T-helper 1 cell treated with Interleukin-12 subunit alpha and Interleukin-12 subunit beta and Interleukin-4 antibody, amounts not matched to agents 30 ng/mL and 1 ng/mL, for 36 hours (primary cell): ENCODE measurements at regions not wholly inside any gene's neighbourhood (a gene's known extent, or its start where the extent isn't known, plus 50 kb on each side); places are given as distances from the start of the nearest gene placed in this dataset.

ENCODE experiments used
- intact Hi-C: fragments of 100-400 bp; cut with micrococcal nuclease; formaldehyde crosslinking; loops from one replicate; pipeline ENCODE4 v1.15.1; 2024

DNA sequence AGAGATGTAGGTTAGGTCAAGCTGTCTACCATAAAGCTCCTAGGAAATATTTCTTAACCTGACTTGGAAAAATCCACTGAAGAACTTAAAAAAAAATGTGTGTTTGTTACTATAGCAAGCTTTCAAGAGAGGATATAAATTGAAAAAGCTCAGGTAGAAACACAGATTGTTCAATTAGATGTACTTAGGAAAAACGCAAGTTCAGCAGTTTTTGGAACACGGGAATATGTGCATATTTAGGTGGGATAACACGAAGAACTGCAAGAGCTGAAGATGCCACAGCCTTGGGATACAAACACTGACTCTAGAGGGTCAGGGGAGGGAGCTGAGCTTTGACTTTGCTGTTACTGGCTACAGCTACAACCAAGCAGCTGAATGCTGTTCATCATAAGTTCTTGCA lies 77.8 kb upstream of the FSHB start:
- intact Hi-C loops: no loop called here

DNA sequence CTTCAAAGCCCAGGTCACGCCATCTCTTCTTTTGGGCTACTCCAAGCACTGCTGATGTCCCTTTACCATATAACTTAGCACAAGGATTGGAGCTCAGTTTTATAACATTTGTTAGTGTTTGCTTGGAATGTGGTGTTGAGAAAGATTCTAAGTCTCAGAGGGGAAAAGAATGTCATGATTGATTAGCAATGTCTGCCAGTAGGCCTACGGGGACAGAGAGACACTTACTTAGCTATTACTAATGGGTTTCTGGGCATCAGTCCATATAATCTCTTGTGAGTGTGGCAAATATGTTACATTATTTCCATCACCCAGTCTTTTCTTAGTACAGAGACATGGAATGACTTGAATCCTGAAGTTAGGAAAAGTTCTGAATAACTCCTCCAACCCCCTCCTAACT lies 75.4 kb upstream of the FSHB start:
- intact Hi-C loops: no loop called here

DNA sequence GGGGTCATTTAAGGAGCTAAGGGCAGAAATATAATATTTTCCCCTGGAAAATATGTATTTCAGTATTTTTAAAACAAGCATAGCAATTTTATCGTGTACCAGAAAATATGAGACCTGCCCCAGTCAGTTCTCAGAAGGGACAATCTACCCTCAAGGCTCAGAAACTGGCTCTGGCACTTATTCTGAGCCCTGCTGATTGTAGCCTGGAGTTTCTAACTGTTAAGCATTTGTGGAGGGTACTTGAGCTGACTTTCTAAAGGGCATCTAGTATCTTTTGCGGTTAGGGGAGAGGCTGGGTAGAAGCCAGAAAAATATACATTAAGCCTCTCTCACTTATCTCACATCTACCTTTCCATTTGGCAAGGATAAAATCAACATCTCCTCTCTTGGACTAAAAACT lies 71.3 kb upstream of the FSHB start:
- intact Hi-C loops: no loop called here

DNA sequence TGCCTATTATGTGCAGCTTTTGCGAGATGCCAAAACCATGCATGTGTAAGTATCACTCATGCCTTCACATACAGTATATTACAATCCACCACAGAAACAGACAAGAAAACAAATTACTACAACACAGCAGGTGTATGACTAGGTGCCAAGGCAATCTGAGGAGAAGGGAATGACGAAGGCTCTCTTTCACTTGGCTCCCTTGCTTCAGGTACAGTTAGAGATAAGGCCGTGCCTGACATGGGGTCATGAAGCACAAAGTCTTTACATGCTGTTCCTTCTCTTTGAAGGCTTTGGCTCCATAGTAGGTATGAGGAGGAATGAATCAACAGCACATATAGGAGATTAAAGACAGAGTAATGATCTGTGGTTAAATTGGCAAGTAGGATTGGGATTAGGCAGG lies 65.2 kb upstream of the FSHB start:
- intact Hi-C loops: no loop called here

DNA sequence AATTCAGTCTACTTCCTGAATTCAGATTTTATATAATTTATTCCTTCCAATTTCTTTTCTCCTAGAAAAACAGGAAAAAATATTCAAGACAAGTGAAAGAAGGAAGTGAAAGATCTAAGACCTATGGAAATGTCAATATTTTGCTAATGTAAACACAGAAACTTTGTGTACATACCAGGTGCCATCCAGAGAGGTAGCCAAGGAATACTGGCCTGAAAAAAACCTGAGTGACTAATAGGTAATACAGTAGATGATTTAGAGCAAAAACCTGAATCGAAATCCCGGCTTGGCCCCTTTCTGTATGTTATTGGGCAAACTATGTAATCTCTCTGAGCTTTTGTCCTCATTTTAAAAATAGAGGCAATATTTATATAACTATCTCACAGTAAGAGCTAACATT lies 59.2 kb upstream of the FSHB start:
- intact Hi-C loops: no loop called here

DNA sequence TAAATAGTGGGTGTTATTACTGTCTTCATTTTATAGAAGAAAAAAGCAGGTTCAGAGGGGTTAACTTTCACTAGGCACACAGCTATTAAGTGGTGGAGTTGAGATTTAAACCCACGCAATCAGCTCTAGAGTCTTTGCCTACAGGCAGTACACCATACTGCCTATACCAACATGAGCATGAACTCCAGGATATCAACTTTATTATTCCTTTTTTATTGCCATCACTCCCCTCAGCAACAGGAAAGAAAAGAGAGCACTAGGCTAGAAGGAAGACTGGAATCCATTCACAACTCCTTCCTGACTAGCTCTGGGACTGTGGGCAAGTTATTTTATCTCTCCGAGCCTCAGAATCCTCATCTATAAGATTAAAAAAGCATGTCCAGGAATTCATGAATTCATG lies 58.7 kb upstream of the FSHB start:
- intact Hi-C loops: no loop called here

DNA sequence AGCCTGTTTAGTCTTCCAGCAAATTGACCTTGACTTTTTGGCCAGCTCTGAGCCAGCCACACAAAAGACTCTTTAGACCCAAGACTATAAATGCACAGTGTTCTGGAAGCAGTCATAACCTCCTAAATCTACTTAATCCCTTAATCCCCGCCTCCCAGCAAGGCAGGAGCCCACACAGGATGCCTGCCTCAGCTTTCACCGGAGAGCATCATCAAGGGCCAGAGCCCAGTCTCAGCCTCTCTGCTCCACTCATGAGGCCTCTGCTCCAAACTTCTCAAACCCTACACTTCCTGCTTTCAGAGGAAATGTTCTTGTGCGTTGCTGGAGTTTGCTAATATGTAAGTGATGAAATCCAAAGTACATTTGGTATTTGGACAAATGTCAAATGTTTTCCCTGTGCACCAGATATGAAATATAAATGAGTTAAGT lies 57.9 kb upstream of the FSHB start:
- intact Hi-C loops: no loop called here

DNA sequence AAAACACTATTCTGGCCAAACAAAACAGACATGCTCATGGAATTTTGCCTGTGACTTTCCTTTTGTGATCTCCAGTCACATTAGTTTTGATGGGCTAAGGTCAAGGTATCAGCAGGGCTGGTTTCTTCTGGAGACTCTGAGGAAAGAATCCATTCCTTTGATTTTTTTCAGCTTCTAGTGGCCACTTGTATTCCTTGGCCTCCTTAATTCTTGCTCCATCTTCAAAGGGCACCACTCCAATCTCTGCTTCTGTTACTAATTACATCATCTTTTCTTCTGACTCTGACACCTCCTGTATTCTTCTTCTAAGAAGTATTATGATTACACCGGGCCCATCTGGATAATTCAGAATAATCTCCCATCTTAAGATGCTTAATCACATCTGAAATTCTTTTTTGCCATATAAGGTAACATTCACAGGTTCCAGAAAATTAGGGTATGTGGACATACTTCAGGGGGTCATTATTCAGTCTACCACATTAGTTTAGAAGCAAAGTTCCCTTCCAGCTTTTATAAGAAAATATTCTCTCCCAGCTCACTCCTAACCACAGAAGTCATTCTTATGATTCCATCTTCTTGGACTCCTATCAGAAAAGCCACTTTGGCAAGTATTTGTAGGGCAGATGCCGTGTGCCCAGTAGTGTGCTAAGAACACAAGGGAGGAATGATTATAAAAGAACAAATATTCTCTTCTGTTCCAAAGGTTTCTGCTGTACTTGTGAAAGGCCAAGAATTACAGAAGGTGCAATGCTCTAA lies 56.4 kb upstream of the FSHB start:
- intact Hi-C loops: no loop called here
